ENCODE measurements at regions not wholly inside any gene's neighbourhood (a gene's known extent, or its start where the extent isn't known, plus 50 kb on each side); places are given as distances from the start of the nearest gene placed in this dataset.

DNA sequence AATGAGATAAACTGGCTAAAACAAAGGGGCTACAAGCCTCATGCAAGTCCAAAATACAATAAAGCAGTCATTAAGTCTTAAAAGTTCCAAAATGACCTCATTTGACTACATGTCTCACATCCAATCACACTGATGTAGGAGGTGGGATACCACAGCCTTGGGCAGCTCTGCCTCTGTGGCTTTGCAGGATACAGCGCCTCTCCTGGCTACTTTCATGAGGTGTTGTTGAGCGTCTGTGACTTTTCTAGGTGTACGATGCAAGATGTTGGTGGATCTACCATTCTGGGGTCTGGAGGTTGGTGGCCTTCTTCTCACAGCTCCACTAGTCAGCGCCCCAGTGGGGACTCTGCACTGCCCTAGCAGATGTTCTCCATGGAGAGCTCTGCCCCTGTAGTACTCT is 944.9 kb downstream of the TECRL start:
- H3K4me1 Mint-ChIP-seq, result no peaks in the 10 kb centered on the region
- Histone ChIP-seq H2BK20ac (ENCODE audit: low read depth, low read length, poor library complexity, severe bottlenecking) (no peak overlapping the region), H3K9me3 (ENCODE audit: control insufficient read depth, low read depth, low read length) (no peaks in the 10 kb centered on the region), H4K20me1 (ENCODE audit: control insufficient read depth, insufficient read depth, insufficient read length) (no peaks in the 10 kb centered on the region), H2BK120ac (ENCODE audit: low read depth, low read length, poor library complexity, severe bottlenecking) (no peak overlapping the region), H2AFZ (ENCODE audit: low read length) (no peak overlapping the region), H3K79me2 (ENCODE audit: insufficient read depth, low read length) (no peaks in the 10 kb centered on the region), H3K79me1 (ENCODE audit: insufficient read depth, low read depth, low read length, poor library complexity, severe bottlenecking) (no peaks in the 10 kb centered on the region), H2BK5ac (ENCODE audit: insufficient read length, low read length) (no peak overlapping the region), H3K23ac (ENCODE audit: insufficient read length, low read depth, low read length) (no peak overlapping the region), H3K9ac (ENCODE audit: extremely low read depth, insufficient read length, low read length) (no peak overlapping the region), H2BK15ac (ENCODE audit: low read depth, low read length) (no peak overlapping the region), H4K8ac (replicated peaks; ENCODE audit: insufficient read length, low read depth, low read length) (no peak overlapping the region), H3K27me3 (ENCODE audit: insufficient read depth, low read length) (no peaks in the 10 kb centered on the region; the same call in 1 of the 2 replicates), H3K4me1 (ENCODE audit: insufficient read depth, low read length) (no peaks in the 10 kb centered on the region), H3K56ac (ENCODE audit: insufficient read length, low read depth, low read length) (no peak overlapping the region), H3K14ac (ENCODE audit: insufficient read depth, low read length) (no peak overlapping the region), H3T11ph (ENCODE audit: low read length) (no peak overlapping the region), H2BK12ac (ENCODE audit: insufficient read length, low read depth, low read length) (no peak overlapping the region), H4K91ac (ENCODE audit: insufficient read length, low read depth, low read length) (no peak overlapping the region), H3K18ac (ENCODE audit: insufficient read length, low read depth, low read length) (no peak overlapping the region), H3K23me2 (ENCODE audit: insufficient read length, low read depth, low read length, poor library complexity, severe bottlenecking) (no peaks in the 10 kb centered on the region), H3K27ac (ENCODE audit: insufficient read length, low read depth, low read length) (no peak overlapping the region), H2AK5ac (ENCODE audit: insufficient read length, low read length) (no peak overlapping the region), H4K5ac (ENCODE audit: insufficient read length, low read depth, low read length) (no peak overlapping the region), H3K4ac (ENCODE audit: low read depth, low read length) (no peak overlapping the region), H3K4me2 (ENCODE audit: insufficient read depth, insufficient read length, low read length) (no peak overlapping the region)
- H3K4me3 Mint-ChIP-seq, result no peak overlapping the region
- peak; percentile 17; the same call in 1 of the 3 replicates for TF ChIP-seq CTCF (conservative IDR thresholded peaks at IDR 0.05)
- no peaks in the 10 kb centered on the region; a peak in 2 of 7 replicates for H3K36me3 Mint-ChIP-seq (ENCODE audit: insufficient read depth in 1 of 3, low read depth in 3 of 3)
- no CpG with 5 or more reads among the region's 4 CpGs for WGBS (ENCODE audit: extremely low coverage, insufficient read length, low lambda C conversion rate)
- H3K9me3 Mint-ChIP-seq, result peaks cover 0 to 2% of the 10 kb centered on the region in 2 experiments; a peak in 3 of 5 replicates
- peak; percentile 29 for DNase-seq
- H3K27me3 Mint-ChIP-seq (ENCODE audit: low read depth), result no peaks in the 10 kb centered on the region
- no peak overlapping the region for H3K27ac Mint-ChIP-seq

Data from H9 (cell line).